ENCODE measurements at regions not wholly inside any gene's neighbourhood (a gene's known extent, or its start where the extent isn't known, plus 50 kb on each side); places are given as distances from the start of the nearest gene placed in this dataset.

GRCh38 chr4:123562994-123563750 lies 166.6 kb downstream of the SPRY1 start:
- no peak overlapping the region for H3K4me2 ChIP-seq (ENCODE audit: low read length)
- H3K27me3 ChIP-seq (ENCODE audit: insufficient read depth, low read length), result no peaks in the 10 kb centered on the region
- Mint-ChIP-seq H3K27ac (ENCODE audit: unreplicated experiment) (no peak overlapping the region), H3K4me3 (ENCODE audit: unreplicated experiment) (no peak overlapping the region), H3K4me1 (ENCODE audit: low read depth, unreplicated experiment) (peaks cover 18% of the 10 kb centered on the region), H3K27me3 (ENCODE audit: low read depth, unreplicated experiment) (no peaks in the 10 kb centered on the region), H3K36me3 (ENCODE audit: low read depth, unreplicated experiment) (no peaks in the 10 kb centered on the region), H3K9me3 (ENCODE audit: unreplicated experiment) (peaks cover 2% of the 10 kb centered on the region)
- no peaks in the 10 kb centered on the region for H3K9me3 ChIP-seq (ENCODE audit: insufficient read depth, low read depth, low read length)
- peak; percentile 51 for DNase-seq (ENCODE audit: low read depth)
- H4K20me1 ChIP-seq (ENCODE audit: insufficient read depth, low read length), result no peaks in the 10 kb centered on the region
- H2AFZ ChIP-seq (ENCODE audit: low read depth, low read length), result no peak overlapping the region
- peaks cover 16% of the 10 kb centered on the region for H3K4me1 ChIP-seq (ENCODE audit: insufficient read depth, low read length)
- TF ChIP-seq EZH2 (IDR thresholded peaks at IDR 0.05; ENCODE audit: insufficient read depth, low read length) (no peak), CTCF (IDR thresholded peaks at IDR 0.05; ENCODE audit: insufficient read depth, low read depth, low read length) (no peak)
- no peak overlapping the region for H3K9ac ChIP-seq (ENCODE audit: low read length)
- no peak for FAIRE-seq
- no peak overlapping the region for H3K4me3 ChIP-seq (ENCODE audit: insufficient read depth, low read depth, low read length)
- H3K79me2 ChIP-seq (ENCODE audit: insufficient read depth, low read length), result no peaks in the 10 kb centered on the region
- no peaks in the 10 kb centered on the region for H3K36me3 ChIP-seq (ENCODE audit: insufficient read depth, low read length)
- H3K27ac ChIP-seq (ENCODE audit: low read depth, low read length), result no peak overlapping the region

- no peaks in the 10 kb centered on the region for H3K27me3 Mint-ChIP-seq (ENCODE audit: low read depth, unreplicated experiment)
- Histone ChIP-seq H3K4me1 (ENCODE audit: insufficient read depth, low read length) (peaks cover 9% of the 10 kb centered on the region), H3K36me3 (ENCODE audit: insufficient read depth, low read length) (no peaks in the 10 kb centered on the region), H3K27ac (ENCODE audit: low read depth, low read length) (no peak overlapping the region), H3K27me3 (ENCODE audit: insufficient read depth, low read length) (no peaks in the 10 kb centered on the region), H3K9ac (ENCODE audit: low read length) (no peak overlapping the region), H3K9me3 (ENCODE audit: insufficient read depth, low read depth, low read length) (no peaks in the 10 kb centered on the region), H3K4me3 (ENCODE audit: insufficient read depth, low read depth, low read length) (no peak overlapping the region), H4K20me1 (ENCODE audit: insufficient read depth, low read length) (no peaks in the 10 kb centered on the region), H2AFZ (ENCODE audit: low read depth, low read length) (no peak overlapping the region), H3K4me2 (ENCODE audit: low read length) (no peak overlapping the region), H3K79me2 (ENCODE audit: insufficient read depth, low read length) (no peaks in the 10 kb centered on the region)
- H3K4me1 Mint-ChIP-seq (ENCODE audit: low read depth, unreplicated experiment), result peaks cover 8% of the 10 kb centered on the region
- FAIRE-seq (no peak), DNase-seq (ENCODE audit: low read depth) (peak; percentile 48)
- no peak for TF ChIP-seq EZH2 (IDR thresholded peaks at IDR 0.05; ENCODE audit: insufficient read depth, low read length)
- peak; percentile 52 for TF ChIP-seq CTCF (IDR thresholded peaks at IDR 0.05; ENCODE audit: insufficient read depth, low read depth, low read length)
- H3K9me3 Mint-ChIP-seq (ENCODE audit: unreplicated experiment), result peaks cover 2% of the 10 kb centered on the region
- H3K27ac Mint-ChIP-seq (ENCODE audit: unreplicated experiment), result no peak overlapping the region
- no peak overlapping the region for H3K4me3 Mint-ChIP-seq (ENCODE audit: unreplicated experiment)
- no peaks in the 10 kb centered on the region for H3K36me3 Mint-ChIP-seq (ENCODE audit: low read depth, unreplicated experiment)
Observed at GRCh38 chr4:123564758-123565346, 168.3 kb downstream of the SPRY1 start.

GRCh38 chr4:123568936-123569335 lies 172.3 kb downstream of the SPRY1 start:
- H3K27me3 ChIP-seq (ENCODE audit: insufficient read depth, low read length), result no peaks in the 10 kb centered on the region
- DNase-seq (ENCODE audit: low read depth) (no peak), FAIRE-seq (no peak)
- H3K79me2 ChIP-seq (ENCODE audit: insufficient read depth, low read length), result no peaks in the 10 kb centered on the region
- no peaks in the 10 kb centered on the region for H3K36me3 ChIP-seq (ENCODE audit: insufficient read depth, low read length)
- no peak overlapping the region for H3K4me3 ChIP-seq (ENCODE audit: insufficient read depth, low read depth, low read length)
- no peak overlapping the region for H3K9ac ChIP-seq (ENCODE audit: low read length)
- no peaks in the 10 kb centered on the region for H3K4me1 Mint-ChIP-seq (ENCODE audit: low read depth, unreplicated experiment)
- no peaks in the 10 kb centered on the region for H3K27me3 Mint-ChIP-seq (ENCODE audit: low read depth, unreplicated experiment)
- no peak for TF ChIP-seq CTCF (IDR thresholded peaks at IDR 0.05; ENCODE audit: insufficient read depth, low read depth, low read length)
- TF ChIP-seq EZH2 (IDR thresholded peaks at IDR 0.05; ENCODE audit: insufficient read depth, low read length), result no peak
- no peak overlapping the region for H3K4me3 Mint-ChIP-seq (ENCODE audit: unreplicated experiment)
- H3K4me1 ChIP-seq (ENCODE audit: insufficient read depth, low read length), result no peaks in the 10 kb centered on the region
- no peaks in the 10 kb centered on the region for H3K36me3 Mint-ChIP-seq (ENCODE audit: low read depth, unreplicated experiment)
- no peak overlapping the region for H3K4me2 ChIP-seq (ENCODE audit: low read length)
- H3K27ac Mint-ChIP-seq (ENCODE audit: unreplicated experiment), result no peak overlapping the region
- H2AFZ ChIP-seq (ENCODE audit: low read depth, low read length), result no peak overlapping the region
- H4K20me1 ChIP-seq (ENCODE audit: insufficient read depth, low read length), result no peaks in the 10 kb centered on the region
- peaks cover 2% of the 10 kb centered on the region for H3K9me3 Mint-ChIP-seq (ENCODE audit: unreplicated experiment)
- H3K9me3 ChIP-seq (ENCODE audit: insufficient read depth, low read depth, low read length), result no peaks in the 10 kb centered on the region
- H3K27ac ChIP-seq (ENCODE audit: low read depth, low read length), result no peak overlapping the region
